Spleen (tissue), 7 donors: ENCODE measurements at regions not wholly inside any gene's neighbourhood (a gene's known extent, or its start where the extent isn't known, plus 50 kb on each side); places are given as distances from the start of the nearest gene placed in this dataset.

Experiments used
- CTCF ChIP-seq, 11 experiments: fragments of 200-600 bp in 7 of 11; fragments of 450-650 bp in 4 of 11; sonication (generic) in 4 of 11; IDR thresholded peaks in 8 of 11; conservative IDR thresholded peaks in 3 of 11; 1 replicate in 7 of 11; 2 replicates in 4 of 11; pipeline versions ENCODE4 v1.4.0 to v1.8.0; 2016 to 2021; ENCODE audit warnings: antibody characterized with exemption in 11 of 11, inconsistent platforms in 4 of 11, mild to moderate bottlenecking in 1 of 11
- POLR2A ChIP-seq, 3 donors: fragments of 450-650 bp; IDR thresholded peaks; one replicate each; pipeline ENCODE4 v1.5.1; 2017; ENCODE audit warnings: antibody characterized with exemption in 3 of 3, mild to moderate bottlenecking in 1 of 3
- POLR2AphosphoS5 ChIP-seq, 3 donors: sonication (generic); formaldehyde crosslinking; IDR thresholded peaks; one replicate each; pipeline ENCODE4 v1.5.1; 2017; ENCODE audit warnings: antibody characterized with exemption in 3 of 3
- donor health status: DM: no; HTN: no; CAD: no; lungs with moderate emphysema.
- donor health status: DM: no; HTN: no; CAD: no.
- donor health status: DM: no; HTN: no; CAD: no.

- TF ChIP-seq POLR2A (IDR thresholded peaks at IDR 0.05) (no peak), CTCF (IDR thresholded peaks at IDR 0.05 in 8 of 11, conservative IDR thresholded peaks at IDR 0.05 in 3 of 11) (no peak), POLR2AphosphoS5 (IDR thresholded peaks at IDR 0.05) (no peak)
Observed at GRCh38 chr5:17910318-17910717, 276.1 kb downstream of the TAF11L14 start.
